Neural progenitor cell (in vitro differentiated cells): ENCODE measurements at regions not wholly inside any gene's neighbourhood (a gene's known extent, or its start where the extent isn't known, plus 50 kb on each side); places are given as distances from the start of the nearest gene placed in this dataset.

Experiments used
- EZH2 ChIP-seq: fragments of 200-600 bp; sonication (generic); IDR thresholded peaks from 2 replicates; pipeline ENCODE4 v1.6.1; 2017; ENCODE audit warnings: antibody characterized with exemption, mild to moderate bottlenecking, moderate library complexity
- EZH2phosphoT487 ChIP-seq: fragments of 200-600 bp; sonication (generic); IDR thresholded peaks from 2 replicates; pipeline ENCODE4 v1.6.1; 2017; ENCODE audit warnings: antibody characterized with exemption
- TF ChIP-seq, protein P1 (sequence below): fragments of 200-600 bp; sonication (generic); IDR thresholded peaks from 2 replicates; pipeline ENCODE4 v1.5.1; 2017; ENCODE audit warnings: antibody characterized with exemption, mild to moderate bottlenecking

DNA sequence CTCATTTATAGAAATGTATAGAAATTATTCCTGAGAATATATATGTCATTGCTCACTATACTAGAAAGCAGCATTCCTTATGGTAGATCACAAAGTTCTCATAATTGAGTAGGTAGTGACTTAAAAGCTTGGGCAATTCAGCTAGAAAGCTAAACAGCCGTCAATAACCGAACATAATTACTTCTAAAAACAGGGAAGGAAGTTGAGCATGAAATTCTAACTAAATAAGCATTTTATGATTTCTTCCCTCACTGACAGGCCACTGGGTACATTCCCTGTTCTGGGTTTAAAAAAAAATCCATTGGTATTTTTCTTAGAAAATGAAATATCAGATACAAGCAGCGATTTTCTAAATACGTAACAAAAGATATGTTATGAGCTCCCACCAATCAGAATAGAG, 91.1 kb upstream of the DAB2 start:
- TF ChIP-seq EZH2 = no peak
- TF ChIP-seq, protein P1, sequence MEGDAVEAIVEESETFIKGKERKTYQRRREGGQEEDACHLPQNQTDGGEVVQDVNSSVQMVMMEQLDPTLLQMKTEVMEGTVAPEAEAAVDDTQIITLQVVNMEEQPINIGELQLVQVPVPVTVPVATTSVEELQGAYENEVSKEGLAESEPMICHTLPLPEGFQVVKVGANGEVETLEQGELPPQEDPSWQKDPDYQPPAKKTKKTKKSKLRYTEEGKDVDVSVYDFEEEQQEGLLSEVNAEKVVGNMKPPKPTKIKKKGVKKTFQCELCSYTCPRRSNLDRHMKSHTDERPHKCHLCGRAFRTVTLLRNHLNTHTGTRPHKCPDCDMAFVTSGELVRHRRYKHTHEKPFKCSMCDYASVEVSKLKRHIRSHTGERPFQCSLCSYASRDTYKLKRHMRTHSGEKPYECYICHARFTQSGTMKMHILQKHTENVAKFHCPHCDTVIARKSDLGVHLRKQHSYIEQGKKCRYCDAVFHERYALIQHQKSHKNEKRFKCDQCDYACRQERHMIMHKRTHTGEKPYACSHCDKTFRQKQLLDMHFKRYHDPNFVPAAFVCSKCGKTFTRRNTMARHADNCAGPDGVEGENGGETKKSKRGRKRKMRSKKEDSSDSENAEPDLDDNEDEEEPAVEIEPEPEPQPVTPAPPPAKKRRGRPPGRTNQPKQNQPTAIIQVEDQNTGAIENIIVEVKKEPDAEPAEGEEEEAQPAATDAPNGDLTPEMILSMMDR = no peak
- TF ChIP-seq EZH2phosphoT487 = no peak
